ENCODE measurements at regions not wholly inside any gene's neighbourhood (a gene's known extent, or its start where the extent isn't known, plus 50 kb on each side); places are given as distances from the start of the nearest gene placed in this dataset.

- Histone ChIP-seq H3K27me3 (ENCODE audit: control insufficient read depth in 4 of 4, insufficient read depth in 4 of 4, low read length in 3 of 4) (peaks cover 0 to 7% (median 0%) of the 10 kb centered on the region in 4 donors), H3K27ac (ENCODE audit: low read depth in 1 of 2, low read length in 2 of 2) (no peak overlapping the region), H3K4me1 (ENCODE audit: control insufficient read depth in 4 of 4, insufficient read depth in 4 of 4, low read length in 3 of 4) (no peaks in the 10 kb centered on the region), H3K36me3 (ENCODE audit: control insufficient read depth in 4 of 4, insufficient read depth in 3 of 4, low read depth in 1 of 4, low read length in 3 of 4) (no peaks in the 10 kb centered on the region), H3K9ac (ENCODE audit: low read depth in 1 of 2, low read length in 2 of 2) (no peak overlapping the region), H3K4me3 (ENCODE audit: low read depth in 1 of 3, low read length in 3 of 3) (no peak overlapping the region), H3K9me3 (ENCODE audit: control insufficient read depth in 4 of 4, low read length in 3 of 4) (peaks cover 0 to 8% (median 5%) of the 10 kb centered on the region in 4 donors)
- WGBS = 38% methylated on average over 13 of the region's 13 CpGs
- no peak for DNase-seq (ENCODE audit: low spot score)
- TF ChIP-seq CTCF (IDR thresholded peaks at IDR 0.05; ENCODE audit: low read depth, low read length, missing input control) (no peak), RAD21 (IDR thresholded peaks at IDR 0.05) (no peak), ZBTB33 (IDR thresholded peaks at IDR 0.05) (no peak), SP1 (IDR thresholded peaks at IDR 0.05) (no peak), TAF1 (conservative IDR thresholded peaks at IDR 0.05) (no peak), FOXA1 (IDR thresholded peaks at IDR 0.05) (no peak), GABPA (IDR thresholded peaks at IDR 0.05 in 1 of 2, conservative IDR thresholded peaks at IDR 0.05 in 1 of 2) (no peak), HNF4G (IDR thresholded peaks at IDR 0.05) (no peak), FOXA2 (IDR thresholded peaks at IDR 0.05) (no peak), REST (IDR thresholded peaks at IDR 0.05) (no peak), ATF3 (IDR thresholded peaks at IDR 0.05) (no peak)
- TF ChIP-seq, protein P1, sequence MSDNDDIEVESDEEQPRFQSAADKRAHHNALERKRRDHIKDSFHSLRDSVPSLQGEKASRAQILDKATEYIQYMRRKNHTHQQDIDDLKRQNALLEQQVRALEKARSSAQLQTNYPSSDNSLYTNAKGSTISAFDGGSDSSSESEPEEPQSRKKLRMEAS (IDR thresholded peaks at IDR 0.05) = no peak
Measured at GRCh38 chr2:239574434-239575156, 173.8 kb upstream of the HDAC4 start.

GRCh38 chr2:239574054-239574433 is 173.2 kb upstream of the HDAC4 start:
- no peaks in the 10 kb centered on the region for H3K4me1 ChIP-seq (ENCODE audit: control insufficient read depth in 4 of 4, insufficient read depth in 4 of 4, low read length in 3 of 4)
- no peak overlapping the region for H3K27ac ChIP-seq (ENCODE audit: low read depth in 1 of 2, low read length in 2 of 2)
- H3K9me3 ChIP-seq (ENCODE audit: control insufficient read depth in 4 of 4, low read length in 3 of 4) = peaks cover 0 to 8% (median 5%) of the 10 kb centered on the region in 4 donors
- WGBS = 80% methylated on average over 5 of the region's 5 CpGs
- H3K27me3 ChIP-seq (ENCODE audit: control insufficient read depth in 4 of 4, insufficient read depth in 4 of 4, low read length in 3 of 4) = peaks cover 0 to 7% (median 0%) of the 10 kb centered on the region in 4 donors
- no peak overlapping the region for H3K4me3 ChIP-seq (ENCODE audit: low read depth in 1 of 3, low read length in 3 of 3)
- H3K36me3 ChIP-seq (ENCODE audit: control insufficient read depth in 4 of 4, insufficient read depth in 3 of 4, low read depth in 1 of 4, low read length in 3 of 4) = no peaks in the 10 kb centered on the region
- DNase-seq (ENCODE audit: low spot score) = no peak
- TF ChIP-seq RAD21 (IDR thresholded peaks at IDR 0.05) = no peak
- no peak for TF ChIP-seq ATF3 (IDR thresholded peaks at IDR 0.05)
- no peak for TF ChIP-seq HNF4G (IDR thresholded peaks at IDR 0.05)
- TF ChIP-seq CTCF (IDR thresholded peaks at IDR 0.05; ENCODE audit: low read depth, low read length, missing input control) = no peak
- no peak for TF ChIP-seq TAF1 (conservative IDR thresholded peaks at IDR 0.05)
- no peak for TF ChIP-seq HNF4A (conservative IDR thresholded peaks at IDR 0.05)
- no peak for TF ChIP-seq REST (IDR thresholded peaks at IDR 0.05)
- no peak overlapping the region for H3K9ac ChIP-seq (ENCODE audit: low read depth in 1 of 2, low read length in 2 of 2)

Measured in liver (tissue), 8 donors.